WERI-Rb-1 (cell line): ENCODE measurements at regions not wholly inside any gene's neighbourhood (a gene's known extent, or its start where the extent isn't known, plus 50 kb on each side); places are given as distances from the start of the nearest gene placed in this dataset.

Experiments
- DNase-seq: peaks from one replicate; pipeline ENCODE4 v3.0.0-alpha.2; 2020
- H3K27ac ChIP-seq: fragments of 250-450 bp; sonication (Bioruptor Pico); 2 replicates; pipeline ENCODE4 v1.5.1; 2020; ENCODE audit warnings: mild to moderate bottlenecking, moderate library complexity
- H3K27me3 ChIP-seq: fragments of 250-450 bp; sonication (Bioruptor Pico); 2 replicates; pipeline ENCODE4 v1.5.1; 2021; ENCODE audit warnings: mild to moderate bottlenecking, low read depth, moderate library complexity; ENCODE audit not compliant: insufficient read depth, severe bottlenecking
- H3K36me3 ChIP-seq: fragments of 250-450 bp; sonication (Bioruptor Pico); 2 replicates; pipeline ENCODE4 v1.5.1; 2020; ENCODE audit warnings: mild to moderate bottlenecking, moderate library complexity
- H3K4me3 ChIP-seq: 2 replicates; pipeline ENCODE4 v1.5.1; 2011; ENCODE audit warnings: low read depth, mild to moderate bottlenecking, control low read depth, low read length
- H3K9me3 ChIP-seq: fragments of 250-450 bp; sonication (Bioruptor Pico); 2 replicates; pipeline ENCODE4 v1.5.1; 2021; ENCODE audit warnings: mild to moderate bottlenecking, moderate library complexity; ENCODE audit not compliant: severe bottlenecking
- TF ChIP-seq, protein P1 (sequence below): IDR thresholded peaks from 2 replicates; pipeline ENCODE4 v1.5.1; 2011; ENCODE audit warnings: low read depth, mild to moderate bottlenecking, control low read depth, inconsistent platforms, low read length

DNA sequence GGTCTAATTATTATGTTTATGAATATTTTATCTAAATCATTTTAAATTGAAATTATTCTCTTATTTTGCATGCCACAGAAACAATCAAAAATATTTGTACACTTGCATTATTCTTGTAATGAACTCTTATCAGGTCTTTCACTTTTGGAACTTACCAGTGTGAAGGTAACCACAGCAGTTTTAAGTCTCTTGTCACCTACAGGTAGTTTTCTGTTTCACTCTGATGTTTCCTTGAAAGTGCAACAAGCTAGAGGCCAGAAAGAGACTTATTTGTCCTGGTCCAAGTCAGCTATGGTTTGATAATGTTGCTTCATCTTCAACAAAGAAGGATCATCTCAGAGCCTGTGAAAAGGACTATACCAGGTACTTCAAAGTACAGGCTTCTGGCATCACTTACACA lies 133.4 kb upstream of the NBEA start:
- TF ChIP-seq, protein P1, sequence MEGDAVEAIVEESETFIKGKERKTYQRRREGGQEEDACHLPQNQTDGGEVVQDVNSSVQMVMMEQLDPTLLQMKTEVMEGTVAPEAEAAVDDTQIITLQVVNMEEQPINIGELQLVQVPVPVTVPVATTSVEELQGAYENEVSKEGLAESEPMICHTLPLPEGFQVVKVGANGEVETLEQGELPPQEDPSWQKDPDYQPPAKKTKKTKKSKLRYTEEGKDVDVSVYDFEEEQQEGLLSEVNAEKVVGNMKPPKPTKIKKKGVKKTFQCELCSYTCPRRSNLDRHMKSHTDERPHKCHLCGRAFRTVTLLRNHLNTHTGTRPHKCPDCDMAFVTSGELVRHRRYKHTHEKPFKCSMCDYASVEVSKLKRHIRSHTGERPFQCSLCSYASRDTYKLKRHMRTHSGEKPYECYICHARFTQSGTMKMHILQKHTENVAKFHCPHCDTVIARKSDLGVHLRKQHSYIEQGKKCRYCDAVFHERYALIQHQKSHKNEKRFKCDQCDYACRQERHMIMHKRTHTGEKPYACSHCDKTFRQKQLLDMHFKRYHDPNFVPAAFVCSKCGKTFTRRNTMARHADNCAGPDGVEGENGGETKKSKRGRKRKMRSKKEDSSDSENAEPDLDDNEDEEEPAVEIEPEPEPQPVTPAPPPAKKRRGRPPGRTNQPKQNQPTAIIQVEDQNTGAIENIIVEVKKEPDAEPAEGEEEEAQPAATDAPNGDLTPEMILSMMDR = no peak
- H3K4me3 ChIP-seq = no peak overlapping the region
- DNase-seq = no peak

DNA sequence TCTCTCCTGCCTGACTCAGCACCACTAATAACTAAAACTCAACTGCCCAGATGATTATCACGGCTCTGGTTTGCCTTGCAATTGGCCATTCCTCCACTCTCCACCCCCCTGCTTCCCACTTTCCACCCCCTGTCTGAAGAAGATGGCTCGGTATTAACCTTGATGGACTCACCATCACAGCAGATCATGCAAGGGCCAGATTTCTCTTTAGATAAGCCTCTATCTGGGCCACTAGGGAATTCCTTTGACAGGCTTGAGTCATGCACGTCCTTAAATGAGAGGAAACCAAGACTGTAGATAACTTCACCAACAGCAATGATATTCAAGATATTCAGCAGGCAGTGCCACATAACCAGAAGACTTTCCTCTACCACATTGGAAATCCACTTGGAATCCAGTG lies 131.1 kb upstream of the NBEA start:
- TF ChIP-seq, protein P1 = no peak
- DNase-seq = no peak
- no peak overlapping the region for H3K4me3 ChIP-seq
- H3K27ac ChIP-seq = no peak overlapping the region
- H3K36me3 ChIP-seq = no peaks in the 10 kb centered on the region
- no peaks in the 10 kb centered on the region for H3K9me3 ChIP-seq
- H3K27me3 ChIP-seq = no peaks in the 10 kb centered on the region

More for the DNA sequence above, 133.4 kb upstream of the NBEA start:
- Histone ChIP-seq H3K9me3 (no peaks in the 10 kb centered on the region), H3K27me3 (no peaks in the 10 kb centered on the region), H3K27ac (no peak overlapping the region), H3K36me3 (no peaks in the 10 kb centered on the region)

DNA sequence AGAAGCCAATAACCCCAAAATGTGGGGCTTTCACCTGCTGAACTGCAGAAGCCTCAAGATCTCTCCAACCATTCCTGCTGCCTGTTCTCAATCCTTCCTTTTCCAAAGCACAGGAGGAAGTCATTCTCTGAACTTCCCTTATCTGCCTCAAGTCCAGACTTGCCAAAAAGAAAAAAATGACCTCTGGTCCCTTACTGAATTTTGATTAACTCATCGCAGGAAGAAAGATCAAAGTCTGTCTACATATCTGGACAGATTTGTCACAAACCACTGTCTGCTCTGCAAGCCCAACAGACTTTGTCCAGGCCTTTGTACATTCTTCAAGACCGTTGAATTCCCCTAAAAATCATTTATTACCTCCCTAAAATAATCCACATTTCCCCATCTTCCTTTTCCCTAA lies 126.5 kb upstream of the NBEA start:
- no peak for DNase-seq
- no peaks in the 10 kb centered on the region for H3K36me3 ChIP-seq
- H3K27me3 ChIP-seq = no peaks in the 10 kb centered on the region
- no peaks in the 10 kb centered on the region for H3K9me3 ChIP-seq
- H3K27ac ChIP-seq = no peak overlapping the region
- TF ChIP-seq, protein P1 = no peak
- H3K4me3 ChIP-seq = no peak overlapping the region

DNA sequence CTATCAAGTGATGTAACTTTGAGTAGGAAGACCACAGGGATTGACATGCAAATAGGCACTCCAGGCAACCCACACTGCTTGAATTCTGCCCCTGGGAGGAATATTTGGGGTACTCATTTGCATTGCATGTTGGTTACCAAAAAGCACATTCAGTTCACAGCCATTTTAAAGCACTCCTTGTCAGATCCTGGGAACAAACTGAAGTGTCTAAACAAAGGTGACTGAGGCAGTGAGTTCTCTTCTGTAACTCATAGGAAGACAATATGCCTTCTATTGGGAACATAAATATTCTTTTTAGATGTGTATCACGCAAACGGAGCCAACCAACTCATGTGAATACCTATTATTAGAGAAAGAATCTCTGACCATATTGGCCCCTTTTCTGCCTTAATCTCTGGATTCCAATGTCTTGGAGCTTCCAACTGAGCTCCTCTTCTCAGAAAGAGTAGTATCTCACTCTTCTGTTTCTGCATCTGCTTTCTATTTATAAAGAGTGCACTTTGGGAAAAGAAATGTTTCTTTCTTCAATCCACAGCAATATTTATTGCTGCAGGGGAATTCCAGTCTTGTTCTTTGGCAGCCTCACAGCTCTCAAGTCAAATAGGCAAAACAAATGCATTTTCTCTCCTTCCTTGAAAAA lies 125.7 kb upstream of the NBEA start:
- TF ChIP-seq, protein P1 = no peak
- H3K27ac ChIP-seq = no peak overlapping the region

DNA sequence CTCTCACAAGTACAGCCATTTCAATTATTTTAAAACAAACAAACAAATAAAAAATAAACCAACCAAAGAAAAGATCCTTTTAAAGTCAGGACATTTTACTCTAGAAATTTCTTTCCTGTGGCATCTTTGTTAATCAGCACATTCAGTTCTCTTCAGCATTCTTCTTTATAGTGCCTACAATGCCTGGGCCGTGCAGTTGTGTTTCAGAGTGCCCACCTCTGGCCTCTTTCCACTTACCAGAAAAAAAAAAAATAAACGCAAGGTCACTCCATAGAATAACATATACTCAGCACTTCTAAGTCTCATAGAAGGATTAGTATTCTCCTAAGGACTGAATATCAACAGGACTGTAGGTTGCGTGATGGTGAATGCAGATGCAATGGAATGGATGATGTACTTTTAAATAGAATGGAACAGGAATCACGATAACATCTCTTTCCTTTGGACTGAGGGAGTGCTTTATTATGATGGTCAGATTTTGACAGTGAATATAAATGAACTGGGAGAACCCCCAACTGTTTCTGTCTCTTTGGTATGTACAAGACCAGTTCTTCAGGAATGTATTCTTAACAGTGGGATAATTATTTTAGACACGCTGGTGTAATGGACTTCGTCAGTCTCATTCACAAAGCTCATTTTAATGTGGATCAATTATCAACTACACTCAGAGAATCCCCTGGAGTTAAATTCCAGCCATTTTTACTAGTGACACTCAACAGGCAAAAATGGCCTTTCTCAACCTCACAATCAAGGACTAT lies 125.0 kb upstream of the NBEA start:
- Histone ChIP-seq H3K27ac (no peak overlapping the region), H3K27me3 (no peaks in the 10 kb centered on the region)
- DNase-seq = no peak

More for the DNA sequence above, 125.7 kb upstream of the NBEA start:
- no peak overlapping the region for H3K4me3 ChIP-seq
- DNase-seq = no peak
- no peaks in the 10 kb centered on the region for H3K36me3 ChIP-seq
- H3K9me3 ChIP-seq = no peaks in the 10 kb centered on the region
- no peaks in the 10 kb centered on the region for H3K27me3 ChIP-seq

More for the DNA sequence above, 125.0 kb upstream of the NBEA start:
- no peaks in the 10 kb centered on the region for H3K9me3 ChIP-seq
- H3K4me3 ChIP-seq = no peak overlapping the region
- H3K36me3 ChIP-seq = no peaks in the 10 kb centered on the region
- TF ChIP-seq, protein P1 = no peak
